Activated gamma-delta T cell treated with anti-CD3 and anti-CD28 coated beads, Interleukin-2, amount 50 U/mL, for 16 hours (primary cell): ENCODE measurements at regions not wholly inside any gene's neighbourhood (a gene's known extent, or its start where the extent isn't known, plus 50 kb on each side); places are given as distances from the start of the nearest gene placed in this dataset.

ENCODE experiments used
- DNase-seq: peaks from one replicate; pipeline ENCODE4 v3.0.0-alpha.2; 2020; ENCODE audit warnings: low read depth

GRCh38 chr2:122236152-122236874, 480.9 kb downstream of the TSN start:
- no peak for DNase-seq

- DNase-seq = no peak
Measured at GRCh38 chr2:122236925-122237324, 481.5 kb downstream of the TSN start.

GRCh38 chr2:122237450-122237849, 482.0 kb downstream of the TSN start:
- DNase-seq = no peak

GRCh38 chr2:122238006-122238559, 482.6 kb downstream of the TSN start:
- DNase-seq = no peak

GRCh38 chr2:122239440-122239839, 484.0 kb downstream of the TSN start:
- no peak for DNase-seq

- no peak for DNase-seq
Measured at GRCh38 chr2:122244598-122245229, 489.3 kb downstream of the TSN start.

GRCh38 chr2:122249673-122250072, 494.2 kb downstream of the TSN start:
- DNase-seq = no peak

GRCh38 chr2:122251158-122251557, 495.7 kb downstream of the TSN start:
- no peak for DNase-seq

GRCh38 chr2:122251566-122251965, 496.1 kb downstream of the TSN start:
- no peak for DNase-seq

GRCh38 chr2:122255924-122256323, 500.5 kb downstream of the TSN start:
- DNase-seq = no peak

- DNase-seq = no peak
Measured at GRCh38 chr2:122261911-122262310, 506.5 kb downstream of the TSN start.

- no peak for DNase-seq
Measured at GRCh38 chr2:122263746-122264145, 508.3 kb downstream of the TSN start.

- DNase-seq = no peak
Measured at GRCh38 chr2:122266636-122267035, 511.2 kb downstream of the TSN start.

GRCh38 chr2:122267947-122268346, 512.5 kb downstream of the TSN start:
- DNase-seq = no peak

- DNase-seq = no peak
Measured at GRCh38 chr2:122273785-122274419, 518.5 kb downstream of the TSN start.

GRCh38 chr2:122277956-122278355, 522.5 kb downstream of the TSN start:
- DNase-seq = no peak

- no peak for DNase-seq
Measured at GRCh38 chr2:122300758-122301157, 545.3 kb downstream of the TSN start.

GRCh38 chr2:122307763-122308162, 552.3 kb downstream of the TSN start:
- DNase-seq = no peak

- no peak for DNase-seq
Measured at GRCh38 chr2:122315306-122315705, 559.9 kb downstream of the TSN start.

- DNase-seq = no peak
Measured at GRCh38 chr2:122319539-122320132, 564.2 kb downstream of the TSN start.

GRCh38 chr2:122322815-122323214, 567.4 kb downstream of the TSN start:
- no peak for DNase-seq

- DNase-seq = no peak
Measured at GRCh38 chr2:122323927-122324326, 568.5 kb downstream of the TSN start.

GRCh38 chr2:122326471-122326870, 571.0 kb downstream of the TSN start:
- no peak for DNase-seq
